ACC112 (cell line): ENCODE measurements at regions not wholly inside any gene's neighbourhood (a gene's known extent, or its start where the extent isn't known, plus 50 kb on each side); places are given as distances from the start of the nearest gene placed in this dataset.

Experiments used
- H2AFZ ChIP-seq: fragments of 200-600 bp; sonication (generic); one replicate; pipeline ENCODE4 v1.6.0; 2017; ENCODE audit warnings: antibody characterized with exemption, low read length; ENCODE audit not compliant: unreplicated experiment
- H3K27ac ChIP-seq: fragments of 200-600 bp; sonication (generic); 2 replicates; pipeline ENCODE4 v1.5.1; 2014; ENCODE audit warnings: low read depth, mild to moderate bottlenecking, antibody characterized with exemption, low read length, moderate library complexity
- H3K27me3 ChIP-seq: fragments of 200-600 bp; sonication (generic); 2 replicates; pipeline ENCODE4 v1.6.1; 2014; ENCODE audit warnings: mild to moderate bottlenecking, antibody characterized with exemption, low read length, moderate library complexity, mixed read lengths; ENCODE audit not compliant: insufficient read depth
- H3K36me3 ChIP-seq: fragments of 200-600 bp; sonication (generic); 2 replicates; pipeline ENCODE4 v1.6.1; 2016; ENCODE audit warnings: mild to moderate bottlenecking, antibody characterized with exemption, low read length, moderate library complexity, mixed read lengths; ENCODE audit not compliant: insufficient read depth
- H3K4me1 ChIP-seq: fragments of 200-600 bp; sonication (generic); one replicate; pipeline ENCODE4 v1.6.1; 2016; ENCODE audit warnings: low read length, mixed read lengths; ENCODE audit not compliant: insufficient read depth, unreplicated experiment, control insufficient read depth
- H3K4me3 ChIP-seq: fragments of 200-600 bp; sonication (generic); 2 replicates; pipeline ENCODE4 v1.5.1; 2014; ENCODE audit warnings: mild to moderate bottlenecking, low read depth, low read length
- H3K79me2 ChIP-seq: fragments of 200-600 bp; sonication (generic); one replicate; pipeline ENCODE4 v1.6.0; 2016; ENCODE audit warnings: low read length; ENCODE audit not compliant: control insufficient read depth, unreplicated experiment, insufficient read depth

- Histone ChIP-seq H3K4me3 (no peak overlapping the region), H3K4me1 (no peaks in the 10 kb centered on the region), H3K79me2 (no peaks in the 10 kb centered on the region), H2AFZ (no peak overlapping the region), H3K27ac (no peak overlapping the region), H3K27me3 (no peaks in the 10 kb centered on the region), H3K36me3 (no peaks in the 10 kb centered on the region)
These were observed 268.2 kb downstream of the TENT5A start for GRCh38 chr6:81484251-81484650.

DNA sequence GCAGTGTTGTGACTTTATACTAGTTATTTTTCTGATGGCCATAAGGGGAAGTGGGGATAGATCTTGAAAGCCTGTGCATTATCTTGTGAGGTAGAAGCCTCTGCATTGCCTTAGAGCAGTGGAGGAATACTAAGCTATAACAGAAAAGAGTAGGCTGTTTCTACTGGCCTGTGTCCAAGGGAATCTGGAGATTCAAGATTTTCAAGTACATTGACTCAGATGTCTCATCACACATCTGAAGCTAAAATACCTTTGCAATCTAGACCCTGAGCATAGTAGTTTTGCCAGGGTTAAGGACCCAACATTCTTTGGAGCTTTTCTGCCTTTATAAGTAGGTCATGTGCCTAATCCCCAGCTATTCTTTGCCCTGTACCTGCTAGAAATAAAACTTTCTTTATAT, 272.3 kb downstream of the TENT5A start:
- Histone ChIP-seq H3K36me3 (no peaks in the 10 kb centered on the region), H3K27ac (no peak overlapping the region), H2AFZ (no peak overlapping the region), H3K79me2 (no peaks in the 10 kb centered on the region), H3K4me3 (no peak overlapping the region), H3K27me3 (no peaks in the 10 kb centered on the region), H3K4me1 (peaks cover 10% of the 10 kb centered on the region)

GRCh38 chr6:81476881-81477280, 275.6 kb downstream of the TENT5A start:
- Histone ChIP-seq H3K4me1 (peaks cover 10% of the 10 kb centered on the region), H3K27ac (no peak overlapping the region), H3K36me3 (no peaks in the 10 kb centered on the region), H3K4me3 (no peak overlapping the region), H3K79me2 (no peaks in the 10 kb centered on the region), H2AFZ (no peak overlapping the region), H3K27me3 (no peaks in the 10 kb centered on the region)

GRCh38 chr6:81475646-81476045, 276.8 kb downstream of the TENT5A start:
- Histone ChIP-seq H3K36me3 (no peaks in the 10 kb centered on the region), H2AFZ (no peak overlapping the region), H3K4me1 (peaks cover 10% of the 10 kb centered on the region), H3K79me2 (no peaks in the 10 kb centered on the region), H3K27ac (no peak overlapping the region), H3K27me3 (no peaks in the 10 kb centered on the region), H3K4me3 (no peak overlapping the region)

DNA sequence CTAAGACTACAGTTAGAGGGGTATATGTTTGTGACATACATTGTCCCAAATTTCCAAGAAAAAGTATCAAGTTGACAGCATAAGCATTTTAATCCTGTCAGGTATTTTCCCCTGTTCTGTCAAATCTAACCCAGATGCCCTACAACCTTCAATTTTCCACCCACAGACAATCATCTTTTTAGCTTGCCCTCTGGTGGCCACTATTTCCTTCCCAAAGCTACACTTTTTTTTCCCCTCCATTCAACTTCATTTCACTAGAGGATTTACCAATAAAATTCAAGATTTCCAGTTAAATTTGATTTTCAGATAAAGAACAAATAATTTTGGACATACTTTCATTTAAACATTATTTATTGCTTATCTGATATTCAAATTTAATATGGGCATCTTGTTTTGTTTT, 286.6 kb downstream of the TENT5A start:
- Histone ChIP-seq H3K4me3 (no peak overlapping the region), H3K79me2 (no peaks in the 10 kb centered on the region), H3K27me3 (no peaks in the 10 kb centered on the region), H3K36me3 (no peaks in the 10 kb centered on the region), H3K4me1 (no peaks in the 10 kb centered on the region), H2AFZ (no peak overlapping the region), H3K27ac (no peak overlapping the region)

DNA sequence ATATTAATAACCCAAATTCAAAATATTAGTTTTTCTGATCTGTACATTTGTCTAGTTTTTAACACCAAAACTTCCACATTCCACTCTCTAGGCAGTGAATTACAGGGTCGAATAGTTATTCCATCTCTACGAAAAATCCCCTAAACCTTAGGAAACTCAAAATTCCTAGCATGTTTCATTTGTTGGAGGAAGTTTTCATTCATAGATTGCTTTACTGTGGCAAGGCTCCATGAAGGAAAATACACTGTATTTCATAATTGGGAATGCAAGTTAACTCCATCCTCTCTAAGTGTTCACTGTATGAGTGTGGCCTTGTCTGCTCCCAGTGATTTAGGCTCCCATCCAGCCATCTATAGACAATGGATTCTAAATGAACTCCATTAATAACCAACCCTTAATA, 296.1 kb downstream of the TENT5A start:
- no peak overlapping the region for H3K4me3 ChIP-seq
- H2AFZ ChIP-seq = no peak overlapping the region
- H3K27ac ChIP-seq = no peak overlapping the region
- no peaks in the 10 kb centered on the region for H3K27me3 ChIP-seq
- peaks cover 8% of the 10 kb centered on the region for H3K4me1 ChIP-seq
- H3K36me3 ChIP-seq = no peaks in the 10 kb centered on the region
- no peaks in the 10 kb centered on the region for H3K79me2 ChIP-seq

DNA sequence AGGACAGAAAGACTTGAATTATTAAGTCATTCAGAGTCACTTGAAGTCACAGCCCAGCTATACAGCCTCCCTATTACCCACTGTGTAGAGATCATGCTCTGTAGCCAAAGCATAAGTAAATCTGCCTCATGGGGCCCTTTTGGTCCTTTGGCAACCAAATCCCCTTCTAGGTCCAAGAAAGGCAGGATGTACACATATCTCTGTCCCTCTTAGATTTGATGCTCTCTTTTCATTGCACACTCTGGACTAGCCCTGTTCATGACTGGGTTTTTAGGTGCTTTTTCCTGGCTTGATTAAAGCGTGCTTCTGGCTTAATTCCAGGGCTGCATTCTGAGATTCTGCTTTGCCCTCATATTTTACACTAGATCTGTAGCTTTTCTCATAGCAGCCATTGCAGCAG, 296.8 kb downstream of the TENT5A start:
- H3K4me3 ChIP-seq = no peak overlapping the region
- no peak overlapping the region for H2AFZ ChIP-seq
- H3K36me3 ChIP-seq = no peaks in the 10 kb centered on the region
- H3K4me1 ChIP-seq = peaks cover 11% of the 10 kb centered on the region
- H3K79me2 ChIP-seq = no peaks in the 10 kb centered on the region
- H3K27me3 ChIP-seq = no peaks in the 10 kb centered on the region
- no peak overlapping the region for H3K27ac ChIP-seq

GRCh38 chr6:81451787-81452186, 300.7 kb downstream of the TENT5A start:
- H3K36me3 ChIP-seq = no peaks in the 10 kb centered on the region
- no peaks in the 10 kb centered on the region for H3K79me2 ChIP-seq
- no peak overlapping the region for H3K4me3 ChIP-seq
- H2AFZ ChIP-seq = no peak overlapping the region
- H3K4me1 ChIP-seq = peaks cover 19% of the 10 kb centered on the region
- peak overlapping the region; percentile 12; the same call in 1 of the 2 replicates for H3K27ac ChIP-seq
- no peaks in the 10 kb centered on the region for H3K27me3 ChIP-seq

DNA sequence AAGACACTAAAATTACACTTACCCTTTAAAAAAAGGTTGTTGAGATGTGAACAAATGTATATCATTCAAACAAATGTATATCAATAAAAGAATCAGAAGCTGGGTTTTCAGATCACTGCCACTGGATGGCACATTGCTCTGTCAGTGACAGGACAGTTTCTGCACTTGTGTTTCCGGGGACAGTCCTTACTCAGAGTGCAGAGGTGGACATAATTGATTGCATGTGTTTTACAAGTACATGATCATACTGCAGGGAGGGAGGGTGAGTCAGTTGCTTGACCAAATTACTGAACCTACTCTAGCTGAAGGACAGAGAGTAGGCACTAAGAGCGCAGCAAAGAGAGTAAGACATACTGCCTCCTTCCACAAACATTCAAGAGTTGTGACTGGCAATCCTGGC, 302.3 kb downstream of the TENT5A start:
- no peak overlapping the region for H3K4me3 ChIP-seq
- no peaks in the 10 kb centered on the region for H3K36me3 ChIP-seq
- peaks cover 19% of the 10 kb centered on the region for H3K4me1 ChIP-seq

DNA sequence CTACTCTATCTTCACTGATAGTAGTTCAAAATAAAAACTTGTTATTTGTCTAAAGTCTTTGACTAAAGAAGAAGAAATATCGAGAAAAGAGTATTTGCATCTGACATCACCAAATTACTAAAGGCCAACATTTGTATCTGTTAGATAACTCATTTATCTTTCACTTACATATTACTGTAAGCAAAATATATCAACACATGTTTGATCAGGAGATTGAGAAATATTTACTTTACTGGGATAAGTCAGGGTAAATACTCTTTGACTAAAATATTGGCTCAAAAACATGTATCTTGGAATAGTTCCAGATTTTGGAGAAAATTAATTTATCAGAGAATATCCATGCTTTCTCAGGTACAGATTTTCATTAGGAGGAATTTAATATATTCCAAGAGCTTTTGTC, 306.0 kb downstream of the TENT5A start:
- H3K27me3 ChIP-seq = no peaks in the 10 kb centered on the region
- peaks cover 12% of the 10 kb centered on the region for H3K4me1 ChIP-seq
- no peaks in the 10 kb centered on the region for H3K79me2 ChIP-seq
- H3K4me3 ChIP-seq = no peak overlapping the region
- H2AFZ ChIP-seq = no peak overlapping the region
- no peak overlapping the region for H3K27ac ChIP-seq
- no peaks in the 10 kb centered on the region for H3K36me3 ChIP-seq

More for the DNA sequence above, 302.3 kb downstream of the TENT5A start:
- H3K27ac ChIP-seq = no peak overlapping the region
- no peaks in the 10 kb centered on the region for H3K79me2 ChIP-seq
- H3K27me3 ChIP-seq = no peaks in the 10 kb centered on the region
- H2AFZ ChIP-seq = no peak overlapping the region

- no peaks in the 10 kb centered on the region for H3K79me2 ChIP-seq
- no peaks in the 10 kb centered on the region for H3K4me1 ChIP-seq
- H3K27me3 ChIP-seq = no peaks in the 10 kb centered on the region
- H2AFZ ChIP-seq = no peak overlapping the region
- no peak overlapping the region for H3K4me3 ChIP-seq
- no peaks in the 10 kb centered on the region for H3K36me3 ChIP-seq
- H3K27ac ChIP-seq = no peak overlapping the region
These were observed 313.1 kb downstream of the TENT5A start for GRCh38 chr6:81439417-81439816.
